ENCODE measurements at regions not wholly inside any gene's neighbourhood (a gene's known extent, or its start where the extent isn't known, plus 50 kb on each side); places are given as distances from the start of the nearest gene placed in this dataset.

DNA sequence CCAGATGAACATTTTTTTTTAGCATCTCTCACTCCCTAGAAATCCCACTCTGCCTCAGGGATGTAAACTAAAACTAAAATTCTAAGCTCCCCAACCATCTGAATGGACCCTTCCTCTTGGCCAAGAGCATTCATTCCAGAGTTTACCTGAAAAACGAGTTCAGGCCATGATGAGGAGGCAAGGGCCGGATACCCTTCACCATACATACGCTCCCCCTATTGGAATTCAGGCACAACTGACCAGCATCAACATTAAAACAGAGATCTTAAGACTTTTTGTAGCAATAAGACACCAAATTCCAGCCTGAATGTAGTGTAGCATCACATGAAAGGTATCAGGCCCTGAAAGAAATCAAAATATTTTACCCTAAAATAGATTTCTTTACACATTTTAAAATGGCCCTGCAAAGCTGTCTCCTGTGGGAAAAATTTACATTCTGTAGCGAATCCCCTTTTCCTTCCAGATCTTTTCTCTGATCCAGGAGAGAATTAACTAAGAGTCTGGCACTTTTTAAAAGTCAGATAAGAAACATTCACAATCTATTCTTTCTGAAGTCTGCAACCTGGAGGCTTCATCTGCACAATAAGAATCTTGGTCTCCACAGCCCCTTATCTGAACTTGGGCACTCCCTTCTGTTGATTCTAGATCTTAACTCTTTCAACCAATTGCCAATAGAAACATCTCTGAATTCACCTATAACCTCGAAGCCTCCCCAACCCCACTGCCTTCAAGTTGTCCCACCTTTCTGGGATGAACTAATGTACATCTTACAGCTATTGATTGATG is 888.5 kb downstream of the UQCRFS1 start:
- Histone ChIP-seq H2BK5ac (ENCODE audit: insufficient read length, low read length) (no peak overlapping the region), H2BK120ac (ENCODE audit: low read depth, low read length, poor library complexity, severe bottlenecking) (no peak overlapping the region), H3K79me2 (ENCODE audit: insufficient read depth, low read length) (no peaks in the 10 kb centered on the region), H3K4me1 (ENCODE audit: insufficient read depth, low read length) (peaks cover 4% of the 10 kb centered on the region; the same call in 1 of the 2 replicates), H2BK20ac (ENCODE audit: low read depth, low read length, poor library complexity, severe bottlenecking) (no peak overlapping the region), H3K14ac (ENCODE audit: insufficient read depth, low read length) (no peak overlapping the region), H3T11ph (ENCODE audit: low read length) (no peak overlapping the region), H2AFZ (ENCODE audit: low read length) (no peak overlapping the region), H3K23me2 (ENCODE audit: insufficient read length, low read depth, low read length, poor library complexity, severe bottlenecking) (no peaks in the 10 kb centered on the region), H2AK5ac (ENCODE audit: insufficient read length, low read length) (no peak overlapping the region), H2BK15ac (ENCODE audit: low read depth, low read length) (no peak overlapping the region), H3K23ac (ENCODE audit: insufficient read length, low read depth, low read length) (no peak overlapping the region), H3K4ac (ENCODE audit: low read depth, low read length) (no peak overlapping the region), H3K79me1 (ENCODE audit: insufficient read depth, low read depth, low read length, poor library complexity, severe bottlenecking) (no peaks in the 10 kb centered on the region), H3K27ac (ENCODE audit: insufficient read length, low read depth, low read length) (no peak overlapping the region), H3K9ac (ENCODE audit: extremely low read depth, insufficient read length, low read length) (no peak overlapping the region), H3K9me3 (ENCODE audit: control insufficient read depth, low read depth, low read length) (no peaks in the 10 kb centered on the region), H4K8ac (replicated peaks; ENCODE audit: insufficient read length, low read depth, low read length) (no peak overlapping the region), H3K27me3 (ENCODE audit: insufficient read depth, low read length) (0 out of 2 replicates have a peak, but pooled peaks cover 2% of the 10 kb centered on the region), H4K5ac (ENCODE audit: insufficient read length, low read depth, low read length) (no peak overlapping the region), H3K56ac (ENCODE audit: insufficient read length, low read depth, low read length) (no peak overlapping the region), H4K91ac (ENCODE audit: insufficient read length, low read depth, low read length) (no peak overlapping the region), H2BK12ac (ENCODE audit: insufficient read length, low read depth, low read length) (no peak overlapping the region), H4K20me1 (ENCODE audit: control insufficient read depth, insufficient read depth, insufficient read length) (no peaks in the 10 kb centered on the region), H3K4me2 (ENCODE audit: insufficient read depth, insufficient read length, low read length) (no peak overlapping the region), H3K18ac (ENCODE audit: insufficient read length, low read depth, low read length) (no peak overlapping the region)
- Mint-ChIP-seq H3K4me3 (no peak overlapping the region), H3K27me3 (ENCODE audit: low read depth) (peaks cover 2% of the 10 kb centered on the region), H3K36me3 (ENCODE audit: insufficient read depth in 1 of 3, low read depth in 3 of 3) (peaks cover 6 to 12% (median 7%) of the 10 kb centered on the region in 3 experiments; a peak in 5 of 7 replicates), H3K9me3 (peaks cover 12 to 13% of the 10 kb centered on the region in 2 experiments), H3K4me1 (peaks cover 24 to 27% of the 10 kb centered on the region in 2 experiments), H3K27ac (no peak overlapping the region; a peak in 1 of 7 replicates)
- TF ChIP-seq, protein P1, sequence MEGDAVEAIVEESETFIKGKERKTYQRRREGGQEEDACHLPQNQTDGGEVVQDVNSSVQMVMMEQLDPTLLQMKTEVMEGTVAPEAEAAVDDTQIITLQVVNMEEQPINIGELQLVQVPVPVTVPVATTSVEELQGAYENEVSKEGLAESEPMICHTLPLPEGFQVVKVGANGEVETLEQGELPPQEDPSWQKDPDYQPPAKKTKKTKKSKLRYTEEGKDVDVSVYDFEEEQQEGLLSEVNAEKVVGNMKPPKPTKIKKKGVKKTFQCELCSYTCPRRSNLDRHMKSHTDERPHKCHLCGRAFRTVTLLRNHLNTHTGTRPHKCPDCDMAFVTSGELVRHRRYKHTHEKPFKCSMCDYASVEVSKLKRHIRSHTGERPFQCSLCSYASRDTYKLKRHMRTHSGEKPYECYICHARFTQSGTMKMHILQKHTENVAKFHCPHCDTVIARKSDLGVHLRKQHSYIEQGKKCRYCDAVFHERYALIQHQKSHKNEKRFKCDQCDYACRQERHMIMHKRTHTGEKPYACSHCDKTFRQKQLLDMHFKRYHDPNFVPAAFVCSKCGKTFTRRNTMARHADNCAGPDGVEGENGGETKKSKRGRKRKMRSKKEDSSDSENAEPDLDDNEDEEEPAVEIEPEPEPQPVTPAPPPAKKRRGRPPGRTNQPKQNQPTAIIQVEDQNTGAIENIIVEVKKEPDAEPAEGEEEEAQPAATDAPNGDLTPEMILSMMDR (conservative IDR thresholded peaks at IDR 0.05) = peak; percentile 69
- no peak for DNase-seq
- WGBS (ENCODE audit: extremely low coverage, insufficient read length, low lambda C conversion rate) = no CpG with 5 or more reads among the region's 5 CpGs
